NCI-H82 treated with DMSO at 0.1 percent for 48 hours (cell line): ENCODE measurements at regions not wholly inside any gene's neighbourhood (a gene's known extent, or its start where the extent isn't known, plus 50 kb on each side); places are given as distances from the start of the nearest gene placed in this dataset.

ENCODE experiments used
- DNase-seq: peaks from one replicate; lab custom pipeline; 2025; ENCODE audit not compliant: unreplicated experiment; lab: John Stamatoyannopoulos, UW

GRCh38 chr16:65494609-65495008 lies 372.7 kb upstream of the CDH11 start:
- no peak for DNase-seq

GRCh38 chr16:65494080-65494479 lies 372.2 kb upstream of the CDH11 start:
- no peak for DNase-seq

GRCh38 chr16:65490286-65490685 lies 368.4 kb upstream of the CDH11 start:
- DNase-seq, result no peak

- no peak for DNase-seq
These were observed 367.7 kb upstream of the CDH11 start for GRCh38 chr16:65489531-65490023.

GRCh38 chr16:65487231-65487630 lies 365.4 kb upstream of the CDH11 start:
- DNase-seq, result no peak

GRCh38 chr16:65481956-65482355 lies 360.1 kb upstream of the CDH11 start:
- DNase-seq, result no peak

GRCh38 chr16:65480281-65481091 lies 358.6 kb upstream of the CDH11 start:
- peak; percentile 37 for DNase-seq

- DNase-seq, result no peak
These were observed 354.6 kb upstream of the CDH11 start for GRCh38 chr16:65476448-65476955.

GRCh38 chr16:65473699-65474098 lies 351.8 kb upstream of the CDH11 start:
- DNase-seq, result no peak

- DNase-seq, result no peak
These were observed 347.3 kb upstream of the CDH11 start for GRCh38 chr16:65469116-65469515.

GRCh38 chr16:65468133-65468532 lies 346.3 kb upstream of the CDH11 start:
- no peak for DNase-seq

GRCh38 chr16:65463652-65464260 lies 341.9 kb upstream of the CDH11 start:
- DNase-seq, result no peak

GRCh38 chr16:65457084-65457483 lies 335.2 kb upstream of the CDH11 start:
- DNase-seq, result no peak

- DNase-seq, result no peak
These were observed 333.9 kb upstream of the CDH11 start for GRCh38 chr16:65455761-65456160.

GRCh38 chr16:65453646-65454045 lies 331.8 kb upstream of the CDH11 start:
- DNase-seq, result peak; percentile 98

GRCh38 chr16:65449526-65449925 lies 327.7 kb upstream of the CDH11 start:
- DNase-seq, result no peak

- DNase-seq, result no peak
These were observed 324.6 kb upstream of the CDH11 start for GRCh38 chr16:65446427-65446826.

- DNase-seq, result no peak
These were observed 323.7 kb upstream of the CDH11 start for GRCh38 chr16:65445313-65446260.

- DNase-seq, result no peak
These were observed 319.6 kb upstream of the CDH11 start for GRCh38 chr16:65441501-65441900.

GRCh38 chr16:65429504-65430181 lies 307.8 kb upstream of the CDH11 start:
- no peak for DNase-seq

- DNase-seq, result no peak
These were observed 304.6 kb upstream of the CDH11 start for GRCh38 chr16:65426484-65426883.
